ENCODE measurements at regions not wholly inside any gene's neighbourhood (a gene's known extent, or its start where the extent isn't known, plus 50 kb on each side); places are given as distances from the start of the nearest gene placed in this dataset.
A peak's percentile ranks its signal among the peaks of the same experiment; 100 is the strongest.

DNA sequence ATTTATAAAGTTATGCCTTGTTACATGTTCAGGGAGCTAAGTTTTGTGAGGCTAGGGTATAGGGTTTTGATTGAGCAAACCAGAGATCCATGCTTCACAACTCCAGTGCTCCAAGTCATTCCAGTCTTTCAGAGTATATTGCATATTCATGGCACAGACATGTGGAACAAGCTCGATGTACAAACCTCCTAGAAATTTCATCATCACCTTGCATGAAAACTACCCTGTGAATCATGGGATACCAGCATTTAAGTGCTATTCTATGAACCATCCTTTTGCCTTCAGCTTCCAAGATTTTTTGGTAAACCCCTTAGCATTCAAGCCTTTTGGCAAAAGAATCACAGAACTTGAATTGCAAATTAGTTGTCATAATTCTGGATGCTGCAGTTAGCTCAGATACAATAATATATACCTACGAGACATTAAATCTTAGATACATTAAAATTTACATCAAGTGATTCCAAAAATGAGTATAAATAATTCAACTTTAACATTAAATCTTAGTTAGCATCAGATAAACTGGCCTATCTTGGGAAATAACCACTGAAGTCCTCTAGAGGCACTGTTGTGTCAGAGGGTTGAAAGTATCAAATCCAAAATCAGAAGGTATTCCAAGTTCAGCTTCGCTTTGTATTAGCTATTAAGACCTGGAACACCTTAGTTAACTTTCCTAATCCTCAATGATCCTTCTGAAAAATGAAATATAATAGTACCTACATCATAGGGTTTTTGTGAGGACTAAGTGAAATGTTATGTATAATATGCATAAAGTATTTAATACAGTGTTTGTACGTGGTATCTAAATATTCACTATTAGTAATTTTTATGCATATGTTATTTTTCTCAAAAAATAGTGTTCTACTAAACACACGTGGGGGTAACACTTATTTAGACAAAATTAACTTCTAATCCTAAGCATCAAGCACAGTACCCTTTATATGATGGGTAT lies 55.5 kb upstream of the CABCOCO1 start:
- no peak for TF ChIP-seq EP300 (IDR thresholded peaks at IDR 0.05)
- TF ChIP-seq, protein P1, sequence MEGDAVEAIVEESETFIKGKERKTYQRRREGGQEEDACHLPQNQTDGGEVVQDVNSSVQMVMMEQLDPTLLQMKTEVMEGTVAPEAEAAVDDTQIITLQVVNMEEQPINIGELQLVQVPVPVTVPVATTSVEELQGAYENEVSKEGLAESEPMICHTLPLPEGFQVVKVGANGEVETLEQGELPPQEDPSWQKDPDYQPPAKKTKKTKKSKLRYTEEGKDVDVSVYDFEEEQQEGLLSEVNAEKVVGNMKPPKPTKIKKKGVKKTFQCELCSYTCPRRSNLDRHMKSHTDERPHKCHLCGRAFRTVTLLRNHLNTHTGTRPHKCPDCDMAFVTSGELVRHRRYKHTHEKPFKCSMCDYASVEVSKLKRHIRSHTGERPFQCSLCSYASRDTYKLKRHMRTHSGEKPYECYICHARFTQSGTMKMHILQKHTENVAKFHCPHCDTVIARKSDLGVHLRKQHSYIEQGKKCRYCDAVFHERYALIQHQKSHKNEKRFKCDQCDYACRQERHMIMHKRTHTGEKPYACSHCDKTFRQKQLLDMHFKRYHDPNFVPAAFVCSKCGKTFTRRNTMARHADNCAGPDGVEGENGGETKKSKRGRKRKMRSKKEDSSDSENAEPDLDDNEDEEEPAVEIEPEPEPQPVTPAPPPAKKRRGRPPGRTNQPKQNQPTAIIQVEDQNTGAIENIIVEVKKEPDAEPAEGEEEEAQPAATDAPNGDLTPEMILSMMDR (IDR thresholded peaks at IDR 0.05), result peak in 2 of 3 experiments; percentile 17 to 46
- Histone ChIP-seq H3K36me3 (no peaks in the 10 kb centered on the region), H3K4me3 (no peak overlapping the region), H3K27me3 (no peaks in the 10 kb centered on the region), H3K27ac (replicated peaks in 1 of 4) (no peak overlapping the region), H3K9me3 (no peaks in the 10 kb centered on the region), H3K4me1 (peaks cover 0 to 13% (median 9%) of the 10 kb centered on the region in 4 donors)
- intact Hi-C loops (cut with DNase I), result no loop called here
- WGBS, result 91% methylated on average over 5 of the region's 5 CpGs
- DNase-seq (ENCODE audit: extremely low spot score), result no peak

DNA sequence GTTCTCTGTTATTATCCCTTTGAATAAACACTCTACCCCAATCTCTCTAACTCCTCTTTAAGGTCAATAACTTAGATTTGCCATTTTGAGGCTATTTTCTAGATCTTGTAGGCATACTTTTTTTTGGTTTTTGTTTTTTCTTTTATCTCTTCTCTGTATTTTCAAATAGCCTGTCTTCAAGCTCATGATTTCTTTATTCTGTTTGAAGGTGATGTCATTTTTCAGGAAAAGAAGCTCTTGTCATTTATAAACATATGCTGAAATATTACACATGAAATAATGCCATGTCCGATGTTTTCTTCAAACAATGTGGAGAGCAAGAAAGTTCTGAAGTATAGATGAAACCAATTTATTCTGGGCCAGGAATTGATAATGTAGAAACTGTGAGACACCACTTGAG lies 57.5 kb upstream of the CABCOCO1 start:
- TF ChIP-seq POLR2AphosphoS5 (IDR thresholded peaks at IDR 0.05), result no peak
- TF ChIP-seq POLR2A (IDR thresholded peaks at IDR 0.05; ENCODE audit: low read depth), result no peak
- TF ChIP-seq, protein P1 (IDR thresholded peaks at IDR 0.05), result no peak
- no peak for TF ChIP-seq EP300 (IDR thresholded peaks at IDR 0.05)
- Histone ChIP-seq H3K27me3 (no peaks in the 10 kb centered on the region), H3K4me3 (no peak overlapping the region), H3K36me3 (no peaks in the 10 kb centered on the region), H3K9me3 (no peaks in the 10 kb centered on the region), H3K4me1 (peaks cover 0 to 8% (median 4%) of the 10 kb centered on the region in 4 donors), H3K27ac (replicated peaks in 1 of 4) (no peak overlapping the region)
- WGBS, result 68% methylated on average over 1 of the region's 1 CpG
- intact Hi-C loops (cut with DNase I), result no loop called here
- no peak for DNase-seq (ENCODE audit: extremely low spot score)

DNA sequence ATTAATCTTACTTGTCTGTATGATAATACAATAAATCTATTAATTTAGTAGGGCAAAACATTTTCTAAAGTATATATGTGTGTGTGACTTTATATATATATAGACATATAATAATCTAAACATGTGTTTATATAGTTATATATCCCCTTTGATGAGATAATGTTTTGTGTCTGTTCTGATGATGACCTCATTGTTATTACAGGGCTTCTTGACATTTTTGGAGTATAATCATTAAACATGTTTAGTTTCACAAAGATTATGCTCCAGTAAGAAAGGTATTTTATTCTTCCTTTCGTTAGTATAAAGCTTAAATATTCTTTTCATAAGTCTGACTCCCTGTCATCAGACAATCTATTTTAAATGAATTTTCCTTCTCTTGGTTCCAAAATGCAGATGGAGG lies 62.3 kb upstream of the CABCOCO1 start:
- no peak for DNase-seq (ENCODE audit: extremely low spot score)
- H3K36me3 ChIP-seq, result no peaks in the 10 kb centered on the region
- WGBS, result 24% methylated on average over 1 of the region's 1 CpG
- no peak overlapping the region for H3K4me3 ChIP-seq
- no peaks in the 10 kb centered on the region for H3K4me1 ChIP-seq
- no peaks in the 10 kb centered on the region for H3K27me3 ChIP-seq
- intact Hi-C loops (cut with DNase I), result no loop called here
- H3K27ac ChIP-seq (replicated peaks in 1 of 4), result no peak overlapping the region
- TF ChIP-seq EP300 (IDR thresholded peaks at IDR 0.05) (no peak), POLR2A (IDR thresholded peaks at IDR 0.05; ENCODE audit: low read depth) (no peak)
- H3K9me3 ChIP-seq, result no peaks in the 10 kb centered on the region

DNA sequence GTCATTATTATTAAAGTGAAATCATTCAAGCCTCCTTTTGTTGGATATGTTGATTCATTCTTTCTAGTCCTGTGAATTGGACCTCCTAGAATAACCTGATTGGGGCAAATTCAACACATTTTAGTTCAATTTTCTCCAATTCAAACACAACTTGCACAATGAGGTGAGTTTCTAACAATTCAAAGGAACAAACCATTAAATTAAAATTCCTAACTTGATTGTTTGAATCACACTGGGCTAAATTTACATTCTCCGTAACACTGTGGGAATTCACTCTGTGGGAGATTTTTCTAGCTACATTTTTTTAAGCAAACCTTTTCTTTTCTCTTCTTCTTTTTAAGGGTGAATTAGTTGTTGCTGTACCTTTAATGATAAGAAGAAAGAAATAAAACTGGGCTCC lies 68.3 kb upstream of the CABCOCO1 start:
- Histone ChIP-seq H3K4me3 (no peak overlapping the region), H3K27ac (replicated peaks in 1 of 4) (no peak overlapping the region), H3K9me3 (no peaks in the 10 kb centered on the region), H3K4me1 (no peaks in the 10 kb centered on the region), H3K27me3 (no peaks in the 10 kb centered on the region), H3K36me3 (no peaks in the 10 kb centered on the region)
- no peak for DNase-seq (ENCODE audit: extremely low spot score)
- WGBS, result 97% methylated on average over 1 of the region's 1 CpG
- TF ChIP-seq, protein P1 (IDR thresholded peaks at IDR 0.05), result no peak
- intact Hi-C loops (cut with DNase I), result no loop called here

DNA sequence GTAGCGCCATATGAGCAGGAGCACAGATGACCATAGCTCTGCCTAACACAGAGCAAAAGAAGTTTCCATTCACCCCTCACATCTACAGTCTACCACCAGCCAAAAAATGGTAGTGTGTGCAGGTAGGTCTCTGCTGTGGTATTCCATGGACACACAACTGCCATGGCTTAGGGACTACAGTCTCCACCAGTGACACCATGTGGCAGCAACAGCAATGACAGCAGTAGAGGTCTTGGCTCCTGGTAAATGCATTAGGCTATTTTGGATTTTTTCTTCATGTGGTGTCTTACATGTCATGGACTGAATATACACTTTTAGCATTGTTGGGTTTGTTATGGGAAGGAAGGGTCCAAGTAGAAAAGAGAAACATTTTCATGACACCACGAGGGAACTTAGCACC lies 70.1 kb upstream of the CABCOCO1 start:
- no peaks in the 10 kb centered on the region for H3K27me3 ChIP-seq
- no peak for DNase-seq (ENCODE audit: extremely low spot score)
- intact Hi-C loops (cut with DNase I), result no loop called here
- no peaks in the 10 kb centered on the region for H3K36me3 ChIP-seq
- TF ChIP-seq POLR2A (IDR thresholded peaks at IDR 0.05; ENCODE audit: low read depth), result no peak
- no peak for TF ChIP-seq EP300 (IDR thresholded peaks at IDR 0.05)
- TF ChIP-seq POLR2AphosphoS5 (IDR thresholded peaks at IDR 0.05), result no peak
- TF ChIP-seq, protein P1 (IDR thresholded peaks at IDR 0.05), result no peak
- H3K27ac ChIP-seq (replicated peaks in 1 of 4), result no peak overlapping the region
- H3K4me3 ChIP-seq, result no peak overlapping the region
- 81% methylated on average over 1 of the region's 2 CpGs for WGBS
- H3K4me1 ChIP-seq, result no peaks in the 10 kb centered on the region
- no peaks in the 10 kb centered on the region for H3K9me3 ChIP-seq

Measured in esophagus muscularis mucosa (tissue), 4 donors.